ENCODE measurements at regions not wholly inside any gene's neighbourhood (a gene's known extent, or its start where the extent isn't known, plus 50 kb on each side); places are given as distances from the start of the nearest gene placed in this dataset.

DNA sequence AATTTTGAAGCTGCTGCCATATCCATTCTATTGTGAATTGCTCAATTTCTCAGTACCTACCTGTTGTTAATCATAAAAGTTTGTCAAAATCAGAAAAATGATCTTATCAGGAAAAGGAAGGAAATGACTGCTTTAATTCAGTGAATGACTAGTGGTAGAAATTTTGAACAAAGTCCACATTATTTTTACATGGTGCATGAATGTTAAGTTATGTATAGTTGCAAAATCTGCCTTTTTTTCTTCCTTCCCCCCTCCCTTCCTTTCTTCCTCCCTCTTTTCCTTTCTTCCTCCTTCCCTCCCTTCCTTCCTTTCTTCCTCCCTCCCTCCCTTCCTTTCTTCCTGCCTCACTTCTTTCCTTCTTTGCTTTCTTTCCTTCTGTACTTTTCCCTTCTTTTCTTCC is 127.1 kb upstream of the TSHZ2 start:
- DNase-seq (ENCODE audit: insufficient read length, low spot score) = no peak
- TF ChIP-seq PAX5 (IDR thresholded peaks at IDR 0.05; ENCODE audit: insufficient read depth, low read length, severe bottlenecking) = no peak
- TF ChIP-seq POLR2AphosphoS5 (IDR thresholded peaks at IDR 0.05; ENCODE audit: low read depth, low read length) = no peak
- no peak for TF ChIP-seq POU2F2 (IDR thresholded peaks at IDR 0.05; ENCODE audit: low read depth, low read length)
- no peak for TF ChIP-seq POLR2A (IDR thresholded peaks at IDR 0.05; ENCODE audit: low read depth, low read length)
- no peak for FAIRE-seq

DNA sequence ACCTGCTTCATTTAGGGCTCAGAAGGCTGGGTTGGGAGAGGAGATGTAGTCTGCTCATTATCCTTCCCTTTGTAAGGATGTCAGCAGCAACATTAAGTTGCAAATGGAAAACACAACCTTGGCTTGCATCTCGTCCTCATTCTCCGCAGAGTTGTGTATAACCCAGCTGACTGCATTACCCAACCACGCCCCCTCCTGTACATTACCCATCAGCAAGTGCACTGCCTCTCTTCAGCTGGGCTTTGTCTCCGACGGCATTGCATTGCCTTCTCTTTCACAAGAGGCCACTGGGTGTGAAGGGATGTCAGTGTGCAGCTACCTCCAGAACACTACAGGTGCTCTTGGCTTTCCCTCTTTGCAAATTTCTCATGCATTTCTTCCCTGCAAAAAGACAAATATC is 128.7 kb upstream of the TSHZ2 start:
- FAIRE-seq = no peak
- DNase-seq (ENCODE audit: insufficient read length, low spot score) = no peak
- TF ChIP-seq PAX5 (IDR thresholded peaks at IDR 0.05; ENCODE audit: insufficient read depth, low read length, severe bottlenecking) (no peak), POLR2A (IDR thresholded peaks at IDR 0.05; ENCODE audit: low read depth, low read length) (no peak), POLR2AphosphoS5 (IDR thresholded peaks at IDR 0.05; ENCODE audit: low read depth, low read length) (no peak), SPI1 (IDR thresholded peaks at IDR 0.05; ENCODE audit: low read depth, low read length) (no peak), POU2F2 (IDR thresholded peaks at IDR 0.05; ENCODE audit: low read depth, low read length) (no peak), TAF1 (IDR thresholded peaks at IDR 0.05; ENCODE audit: low read depth, low read length) (no peak)

DNA sequence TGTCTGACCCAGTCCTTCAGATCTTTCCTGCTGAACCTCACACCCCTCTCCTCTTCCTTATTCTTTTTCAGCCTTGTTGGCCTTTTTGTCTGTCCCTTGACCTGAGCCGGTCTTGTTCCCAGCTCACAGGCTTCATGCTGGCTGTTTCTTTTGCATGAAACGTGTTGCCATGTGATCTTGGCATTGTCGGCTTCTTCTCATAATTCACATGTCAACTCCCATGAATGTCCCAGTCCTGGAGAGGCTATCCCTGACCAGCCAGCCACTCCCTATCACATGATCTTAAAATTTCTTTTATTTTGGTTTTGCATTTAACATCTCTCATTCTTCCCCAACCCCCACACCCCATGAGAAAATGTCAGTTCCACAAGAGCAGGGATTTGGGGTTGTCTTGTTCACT is 131.2 kb upstream of the TSHZ2 start:
- DNase-seq (ENCODE audit: insufficient read length, low spot score) (no peak), FAIRE-seq (no peak)
- TF ChIP-seq POLR2AphosphoS5 (IDR thresholded peaks at IDR 0.05; ENCODE audit: low read depth, low read length) = no peak
- TF ChIP-seq SPI1 (IDR thresholded peaks at IDR 0.05; ENCODE audit: low read depth, low read length) = no peak
- no peak for TF ChIP-seq PAX5 (IDR thresholded peaks at IDR 0.05; ENCODE audit: insufficient read depth, low read length, severe bottlenecking)
- no peak for TF ChIP-seq POLR2A (IDR thresholded peaks at IDR 0.05; ENCODE audit: low read depth, low read length)

DNA sequence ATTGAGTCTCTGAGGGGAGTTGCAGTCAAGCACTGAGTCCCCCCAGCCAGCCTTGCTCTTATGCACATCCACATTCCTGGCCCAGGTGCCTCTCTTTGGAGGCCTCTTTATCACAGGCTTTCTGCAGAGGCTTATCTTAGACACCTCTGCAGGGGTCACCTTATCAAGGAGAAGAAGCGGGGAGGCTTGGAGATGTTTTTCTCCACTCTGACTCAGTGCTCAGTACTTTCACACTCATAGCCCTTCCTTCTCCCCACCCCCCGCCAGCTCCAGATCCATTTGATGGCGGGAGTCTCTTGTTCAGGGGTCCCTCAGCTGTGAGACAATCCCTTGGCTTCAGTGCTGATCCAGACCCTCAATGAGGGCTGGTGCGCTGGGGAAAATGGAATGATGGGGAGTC is 132.1 kb upstream of the TSHZ2 start:
- no peak for DNase-seq (ENCODE audit: insufficient read length, low spot score)
- no peak for FAIRE-seq
- no peak for TF ChIP-seq SPI1 (IDR thresholded peaks at IDR 0.05; ENCODE audit: low read depth, low read length)
- no peak for TF ChIP-seq POU2F2 (IDR thresholded peaks at IDR 0.05; ENCODE audit: low read depth, low read length)
- TF ChIP-seq POLR2A (IDR thresholded peaks at IDR 0.05; ENCODE audit: low read depth, low read length) = no peak
- no peak for TF ChIP-seq POLR2AphosphoS5 (IDR thresholded peaks at IDR 0.05; ENCODE audit: low read depth, low read length)

- FAIRE-seq = no peak
- no peak for TF ChIP-seq TAF1 (IDR thresholded peaks at IDR 0.05; ENCODE audit: low read depth, low read length)
- TF ChIP-seq POU2F2 (IDR thresholded peaks at IDR 0.05; ENCODE audit: low read depth, low read length) = no peak
- TF ChIP-seq PAX5 (IDR thresholded peaks at IDR 0.05; ENCODE audit: insufficient read depth, low read length, severe bottlenecking) = no peak
- DNase-seq (ENCODE audit: insufficient read length, low spot score) = no peak
Observed at GRCh38 chr20:52838510-52839241, 133.5 kb upstream of the TSHZ2 start.

DNA sequence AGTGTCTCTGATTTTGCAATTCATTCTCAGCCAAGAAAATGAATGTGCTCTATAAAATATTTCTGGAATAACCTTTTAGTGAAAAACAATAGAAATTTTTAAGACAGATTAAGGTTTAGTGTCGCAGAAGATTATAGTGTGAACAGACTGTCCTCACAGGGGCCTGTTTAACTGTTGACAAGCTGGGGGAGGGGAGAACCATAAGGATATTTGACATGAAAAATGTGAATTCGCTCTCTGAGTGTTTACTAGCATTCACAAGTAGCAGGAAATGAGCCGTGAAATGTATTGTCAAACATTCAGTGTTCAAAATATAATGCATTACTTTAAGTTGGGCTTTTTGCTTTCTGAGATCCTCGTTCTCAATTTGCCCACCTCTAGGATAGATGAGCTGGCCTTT is 134.8 kb upstream of the TSHZ2 start:
- FAIRE-seq = no peak
- DNase-seq (ENCODE audit: insufficient read length, low spot score) = no peak

DNA sequence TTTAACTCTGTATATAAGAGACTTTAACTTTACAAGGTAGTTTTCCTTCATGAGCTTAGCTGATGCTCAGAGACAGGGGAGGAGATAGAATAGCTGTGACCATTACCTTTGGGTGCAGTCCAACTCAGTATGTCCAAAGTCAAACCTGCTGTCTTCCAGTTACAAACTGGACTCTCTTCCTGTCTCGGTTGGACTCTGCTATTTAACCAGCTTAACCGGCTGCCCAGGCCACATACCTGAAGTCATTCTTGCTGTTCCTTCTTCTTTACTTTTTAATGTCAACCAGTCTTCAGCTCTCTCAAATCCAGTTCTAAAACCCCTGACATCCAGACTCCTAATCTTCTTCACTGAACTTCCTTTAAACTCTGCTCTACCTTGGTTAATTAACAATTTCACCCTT is 138.3 kb upstream of the TSHZ2 start:
- FAIRE-seq = no peak
- DNase-seq (ENCODE audit: insufficient read length, low spot score) = no peak
- no peak for TF ChIP-seq POLR2A (IDR thresholded peaks at IDR 0.05; ENCODE audit: low read depth, low read length)
- TF ChIP-seq POLR2AphosphoS5 (IDR thresholded peaks at IDR 0.05; ENCODE audit: low read depth, low read length) = no peak

More for the DNA sequence above, 134.8 kb upstream of the TSHZ2 start:
- TF ChIP-seq PAX5 (IDR thresholded peaks at IDR 0.05; ENCODE audit: insufficient read depth, low read length, severe bottlenecking) (no peak), POLR2A (IDR thresholded peaks at IDR 0.05; ENCODE audit: low read depth, low read length) (no peak), POLR2AphosphoS5 (IDR thresholded peaks at IDR 0.05; ENCODE audit: low read depth, low read length) (no peak), POU2F2 (IDR thresholded peaks at IDR 0.05; ENCODE audit: low read depth, low read length) (no peak), TAF1 (IDR thresholded peaks at IDR 0.05; ENCODE audit: low read depth, low read length) (no peak), SPI1 (IDR thresholded peaks at IDR 0.05; ENCODE audit: low read depth, low read length) (no peak)

- no peak for FAIRE-seq
- no peak for DNase-seq (ENCODE audit: insufficient read length, low spot score)
- TF ChIP-seq POU2F2 (IDR thresholded peaks at IDR 0.05; ENCODE audit: low read depth, low read length) (no peak), TAF1 (IDR thresholded peaks at IDR 0.05; ENCODE audit: low read depth, low read length) (no peak), SPI1 (IDR thresholded peaks at IDR 0.05; ENCODE audit: low read depth, low read length) (no peak), POLR2A (IDR thresholded peaks at IDR 0.05; ENCODE audit: low read depth, low read length) (no peak), POLR2AphosphoS5 (IDR thresholded peaks at IDR 0.05; ENCODE audit: low read depth, low read length) (no peak), PAX5 (IDR thresholded peaks at IDR 0.05; ENCODE audit: insufficient read depth, low read length, severe bottlenecking) (no peak)
Observed at GRCh38 chr20:52832151-52832774, 139.9 kb upstream of the TSHZ2 start.

DNA sequence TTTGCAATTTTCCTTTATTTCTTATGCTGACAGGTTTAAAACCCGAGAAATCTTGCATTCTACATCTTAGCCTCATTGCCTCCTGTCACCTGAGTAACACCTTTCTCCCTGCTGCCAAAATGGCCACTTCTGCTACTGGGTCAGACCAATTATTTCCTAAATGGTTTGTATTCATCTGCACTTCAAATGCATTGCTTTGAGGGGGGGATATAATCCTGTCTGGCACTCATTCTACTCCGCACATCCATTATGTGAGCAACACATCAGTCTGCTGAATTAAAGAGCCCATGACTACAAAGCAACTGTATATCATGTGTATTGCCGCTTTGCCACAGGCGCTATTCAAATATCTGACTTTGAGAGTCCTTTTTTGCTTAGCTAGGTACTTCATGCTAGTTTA is 141.6 kb upstream of the TSHZ2 start:
- TF ChIP-seq POLR2AphosphoS5 (IDR thresholded peaks at IDR 0.05; ENCODE audit: low read depth, low read length) = no peak
- DNase-seq (ENCODE audit: insufficient read length, low spot score) = no peak
- no peak for FAIRE-seq

GRCh38 chr20:52829111-52829510 is 143.0 kb upstream of the TSHZ2 start:
- DNase-seq (ENCODE audit: insufficient read length, low spot score) (no peak), FAIRE-seq (no peak)
- TF ChIP-seq POU2F2 (IDR thresholded peaks at IDR 0.05; ENCODE audit: low read depth, low read length) = no peak
- no peak for TF ChIP-seq PAX5 (IDR thresholded peaks at IDR 0.05; ENCODE audit: insufficient read depth, low read length, severe bottlenecking)
- no peak for TF ChIP-seq TAF1 (IDR thresholded peaks at IDR 0.05; ENCODE audit: low read depth, low read length)
- no peak for TF ChIP-seq POLR2A (IDR thresholded peaks at IDR 0.05; ENCODE audit: low read depth, low read length)
- no peak for TF ChIP-seq SPI1 (IDR thresholded peaks at IDR 0.05; ENCODE audit: low read depth, low read length)
- TF ChIP-seq POLR2AphosphoS5 (IDR thresholded peaks at IDR 0.05; ENCODE audit: low read depth, low read length) = no peak
